H9 (cell line): ENCODE measurements at regions not wholly inside any gene's neighbourhood (a gene's known extent, or its start where the extent isn't known, plus 50 kb on each side); places are given as distances from the start of the nearest gene placed in this dataset.

Source experiments
- DNase-seq: peaks from one replicate; pipeline ENCODE4 v3.0.0-alpha.2; 2017
- H2AFZ ChIP-seq: one replicate; pipeline ENCODE4 v1.6.1; 2013; ENCODE audit warnings: mild to moderate bottlenecking, low read length, control low read depth, moderate library complexity
- H2AK5ac ChIP-seq: 2 replicates; pipeline ENCODE4 v1.6.1; 2013; ENCODE audit warnings: low read length, control low read depth, mixed read lengths; ENCODE audit not compliant: insufficient read length
- H2BK120ac ChIP-seq: one replicate; pipeline ENCODE4 v1.6.1; 2013; ENCODE audit warnings: low read depth, mild to moderate bottlenecking, low read length, control low read depth, inconsistent platforms; ENCODE audit not compliant: poor library complexity, severe bottlenecking
- H2BK12ac ChIP-seq: 2 replicates; pipeline ENCODE4 v1.6.1; 2013; ENCODE audit warnings: low read length, control low read depth, mixed read lengths, low read depth; ENCODE audit not compliant: insufficient read length
- H2BK15ac ChIP-seq: 2 replicates; pipeline ENCODE4 v1.6.1; 2013; ENCODE audit warnings: low read depth, low read length, control low read depth
- H2BK20ac ChIP-seq: one replicate; pipeline ENCODE4 v1.6.1; 2013; ENCODE audit warnings: low read depth, mild to moderate bottlenecking, low read length, control low read depth, inconsistent platforms; ENCODE audit not compliant: poor library complexity, severe bottlenecking
- H2BK5ac ChIP-seq: 2 replicates; pipeline ENCODE4 v1.6.1; 2013; ENCODE audit warnings: low read length, control low read depth, mixed read lengths; ENCODE audit not compliant: insufficient read length
- H3K14ac ChIP-seq: 2 replicates; pipeline ENCODE4 v1.6.1; 2013; ENCODE audit warnings: low read length, control low read depth; ENCODE audit not compliant: insufficient read depth
- H3K18ac ChIP-seq: 2 replicates; pipeline ENCODE4 v1.6.1; 2013; ENCODE audit warnings: low read depth, mild to moderate bottlenecking, mixed read lengths, low read length, control low read depth; ENCODE audit not compliant: insufficient read length
- H3K23ac ChIP-seq: 2 replicates; pipeline ENCODE4 v1.6.1; 2013; ENCODE audit warnings: low read length, control low read depth, mixed read lengths, low read depth; ENCODE audit not compliant: insufficient read length
- H3K23me2 ChIP-seq: 2 replicates; pipeline ENCODE4 v1.6.1; 2013; ENCODE audit warnings: low read depth, mild to moderate bottlenecking, mixed read lengths, low read length, control low read depth; ENCODE audit not compliant: insufficient read length, poor library complexity, severe bottlenecking
- H3K27ac ChIP-seq: 2 replicates; pipeline ENCODE4 v1.5.1; 2013; ENCODE audit warnings: low read length, control low read depth, mixed read lengths, low read depth; ENCODE audit not compliant: insufficient read length
- H3K27me3 ChIP-seq: 2 replicates; pipeline ENCODE4 v1.6.1; 2013; ENCODE audit warnings: low read length, control low read depth, inconsistent platforms; ENCODE audit not compliant: insufficient read depth
- H3K4ac ChIP-seq: 2 replicates; pipeline ENCODE4 v1.6.1; 2013; ENCODE audit warnings: low read depth, mild to moderate bottlenecking, control low read depth, inconsistent platforms, low read length, moderate library complexity
- H3K4me1 ChIP-seq: 2 replicates; pipeline ENCODE4 v1.6.1; 2013; ENCODE audit warnings: low read length, control low read depth, inconsistent platforms; ENCODE audit not compliant: insufficient read depth
- H3K4me2 ChIP-seq: 2 replicates; pipeline ENCODE4 v1.6.1; 2013; ENCODE audit warnings: low read length, control low read depth, mixed read lengths; ENCODE audit not compliant: insufficient read length, insufficient read depth
- H3K56ac ChIP-seq: 2 replicates; pipeline ENCODE4 v1.6.1; 2013; ENCODE audit warnings: low read depth, mild to moderate bottlenecking, mixed read lengths, low read length, control low read depth; ENCODE audit not compliant: insufficient read length
- H3K79me1 ChIP-seq: 2 replicates; pipeline ENCODE4 v1.6.1; 2013; ENCODE audit warnings: low read depth, mild to moderate bottlenecking, moderate library complexity, low read length, control low read depth, inconsistent platforms; ENCODE audit not compliant: insufficient read depth, poor library complexity, severe bottlenecking
- H3K79me2 ChIP-seq: 2 replicates; pipeline ENCODE4 v1.6.1; 2013; ENCODE audit warnings: low read length, control low read depth, inconsistent platforms; ENCODE audit not compliant: insufficient read depth
- H3K9ac ChIP-seq: 2 replicates; pipeline ENCODE4 v1.6.1; 2013; ENCODE audit warnings: low read length, control low read depth, mixed read lengths; ENCODE audit not compliant: insufficient read length; ENCODE audit errors: extremely low read depth
- H3K9me3 ChIP-seq: one replicate; pipeline ENCODE4 v1.6.1; 2013; ENCODE audit warnings: low read depth, low read length, inconsistent platforms; ENCODE audit not compliant: control insufficient read depth
- H3T11ph ChIP-seq: one replicate; pipeline ENCODE4 v1.6.1; 2013; ENCODE audit warnings: mild to moderate bottlenecking, low read length, control low read depth, inconsistent platforms
- H4K20me1 ChIP-seq: one replicate; pipeline ENCODE4 v1.6.1; 2013; ENCODE audit not compliant: control insufficient read depth, insufficient read length, insufficient read depth
- H4K5ac ChIP-seq: 2 replicates; pipeline ENCODE4 v1.6.1; 2013; ENCODE audit warnings: low read depth, mild to moderate bottlenecking, mixed read lengths, low read length, control low read depth; ENCODE audit not compliant: insufficient read length
- H4K8ac ChIP-seq: replicated peaks from 2 replicates; pipeline ENCODE4 v1.6.1; 2013; ENCODE audit warnings: low read length, control low read depth, mixed read lengths, low read depth; ENCODE audit not compliant: insufficient read length
- H4K91ac ChIP-seq: 2 replicates; pipeline ENCODE4 v1.6.1; 2013; ENCODE audit warnings: low read depth, mild to moderate bottlenecking, moderate library complexity, mixed read lengths, low read length, control low read depth; ENCODE audit not compliant: insufficient read length
- H3K27ac Mint-ChIP-seq, 3 experiments: 2 replicates in 2 of 3; 3 replicates in 1 of 3; pipeline ENCODE4 v1.8.0; 2020 to 2021; ENCODE audit warnings: mixed read lengths in 3 of 3, mild to moderate bottlenecking in 1 of 3, moderate library complexity in 1 of 3
- H3K27me3 Mint-ChIP-seq: 2 replicates; pipeline ENCODE4 v1.8.0; 2021; ENCODE audit warnings: low read depth, mild to moderate bottlenecking, moderate library complexity, mixed read lengths
- H3K36me3 Mint-ChIP-seq, 3 experiments: 2 replicates in 2 of 3; 3 replicates in 1 of 3; pipeline ENCODE4 v1.8.0; 2020 to 2021; ENCODE audit warnings: low read depth in 3 of 3, mixed read lengths in 3 of 3; ENCODE audit not compliant: insufficient read depth in 1 of 3
- H3K4me1 Mint-ChIP-seq, 2 experiments: 2 replicates each; pipeline ENCODE4 v1.8.0; 2020; ENCODE audit warnings: mixed read lengths in 2 of 2
- H3K4me3 Mint-ChIP-seq, 2 experiments: 2 replicates in 1 of 2; 3 replicates in 1 of 2; pipeline ENCODE4 v1.8.0; 2020 to 2021; ENCODE audit warnings: mild to moderate bottlenecking in 2 of 2, mixed read lengths in 2 of 2, moderate library complexity in 1 of 2
- H3K9me3 Mint-ChIP-seq, 2 experiments: 2 replicates in 1 of 2; 3 replicates in 1 of 2; pipeline ENCODE4 v1.8.0; 2020; ENCODE audit warnings: mild to moderate bottlenecking in 2 of 2, mixed read lengths in 2 of 2, moderate library complexity in 1 of 2
- WGBS: extraction: QIAGEN DNeasy Blood & Tissue Kit; methylation state at CpG from one replicate; pipeline ENCODE4 v1.1.7; 2013; ENCODE audit warnings: missing lambda C conversion rate, low lambda C conversion rate, mixed read lengths; ENCODE audit not compliant: insufficient read length; ENCODE audit errors: extremely low coverage; 5-methylcytosine and 5-hydroxymethylcytosine counted together
- TF ChIP-seq, protein P1 (sequence below): fragments of 200-600 bp; sonication (generic); conservative IDR thresholded peaks from 3 replicates; pipeline ENCODE4 v1.8.0; 2021; ENCODE audit warnings: antibody characterized with exemption, mild to moderate bottlenecking

DNA sequence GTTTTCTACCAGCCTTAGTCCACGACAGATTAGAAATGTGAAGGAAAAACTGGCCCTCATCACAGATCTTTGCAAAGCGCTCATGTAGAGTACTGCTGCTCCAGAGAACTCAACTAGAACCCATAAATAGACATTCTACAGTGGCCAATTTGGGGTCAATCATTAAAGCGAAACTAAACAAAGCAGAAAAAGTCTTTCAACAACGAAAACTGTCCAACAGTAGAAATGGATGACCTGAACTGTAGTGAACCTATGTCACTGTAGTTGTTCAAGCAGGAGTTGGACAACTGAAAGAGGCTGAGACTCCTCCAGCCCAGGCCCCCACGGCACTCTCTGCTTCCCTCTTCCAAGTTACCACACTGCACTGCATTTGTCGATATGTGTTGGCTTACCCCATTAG is 472.6 kb downstream of the BCAT1 start:
- no peak for DNase-seq
- no peak overlapping the region for H3K23ac ChIP-seq
- no peak overlapping the region for H3K27ac ChIP-seq
- H4K91ac ChIP-seq = no peak overlapping the region
- TF ChIP-seq, protein P1, sequence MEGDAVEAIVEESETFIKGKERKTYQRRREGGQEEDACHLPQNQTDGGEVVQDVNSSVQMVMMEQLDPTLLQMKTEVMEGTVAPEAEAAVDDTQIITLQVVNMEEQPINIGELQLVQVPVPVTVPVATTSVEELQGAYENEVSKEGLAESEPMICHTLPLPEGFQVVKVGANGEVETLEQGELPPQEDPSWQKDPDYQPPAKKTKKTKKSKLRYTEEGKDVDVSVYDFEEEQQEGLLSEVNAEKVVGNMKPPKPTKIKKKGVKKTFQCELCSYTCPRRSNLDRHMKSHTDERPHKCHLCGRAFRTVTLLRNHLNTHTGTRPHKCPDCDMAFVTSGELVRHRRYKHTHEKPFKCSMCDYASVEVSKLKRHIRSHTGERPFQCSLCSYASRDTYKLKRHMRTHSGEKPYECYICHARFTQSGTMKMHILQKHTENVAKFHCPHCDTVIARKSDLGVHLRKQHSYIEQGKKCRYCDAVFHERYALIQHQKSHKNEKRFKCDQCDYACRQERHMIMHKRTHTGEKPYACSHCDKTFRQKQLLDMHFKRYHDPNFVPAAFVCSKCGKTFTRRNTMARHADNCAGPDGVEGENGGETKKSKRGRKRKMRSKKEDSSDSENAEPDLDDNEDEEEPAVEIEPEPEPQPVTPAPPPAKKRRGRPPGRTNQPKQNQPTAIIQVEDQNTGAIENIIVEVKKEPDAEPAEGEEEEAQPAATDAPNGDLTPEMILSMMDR = no peak
- no peaks in the 10 kb centered on the region for H3K23me2 ChIP-seq
- peaks cover 8 to 9% of the 10 kb centered on the region in 2 experiments for H3K4me1 Mint-ChIP-seq
- H3K4me1 ChIP-seq = no peaks in the 10 kb centered on the region
- no peak overlapping the region for H2BK12ac ChIP-seq
- no peaks in the 10 kb centered on the region for H3K79me2 ChIP-seq
- no peak overlapping the region for H3K9ac ChIP-seq
- no peaks in the 10 kb centered on the region for H3K27me3 ChIP-seq
- H3K56ac ChIP-seq = no peak overlapping the region
- H2BK120ac ChIP-seq = no peak overlapping the region
- H3K4me3 Mint-ChIP-seq = no peak overlapping the region
- H3K14ac ChIP-seq = no peak overlapping the region
- H2AK5ac ChIP-seq = no peak overlapping the region
- no peak overlapping the region for H2BK15ac ChIP-seq
- H2AFZ ChIP-seq = no peak overlapping the region
- no peaks in the 10 kb centered on the region for H3K9me3 ChIP-seq
- H3K4ac ChIP-seq = no peak overlapping the region
- no peak overlapping the region for H4K5ac ChIP-seq
- no peak overlapping the region for H3K4me2 ChIP-seq
- no peaks in the 10 kb centered on the region for H3K36me3 Mint-ChIP-seq
- no peak overlapping the region for H3T11ph ChIP-seq
- H3K27ac Mint-ChIP-seq = no peak overlapping the region
- no peak overlapping the region for H2BK5ac ChIP-seq
- no peak overlapping the region for H2BK20ac ChIP-seq
- no CpG with 5 or more reads among the region's 6 CpGs for WGBS
- no peak overlapping the region for H3K18ac ChIP-seq
- no peak overlapping the region for H4K8ac ChIP-seq
- H3K9me3 Mint-ChIP-seq = no peaks in the 10 kb centered on the region
- H3K27me3 Mint-ChIP-seq = no peaks in the 10 kb centered on the region
- H4K20me1 ChIP-seq = no peaks in the 10 kb centered on the region
- no peaks in the 10 kb centered on the region for H3K79me1 ChIP-seq
